ENCODE measurements at regions not wholly inside any gene's neighbourhood (a gene's known extent, or its start where the extent isn't known, plus 50 kb on each side); places are given as distances from the start of the nearest gene placed in this dataset.

- no peak overlapping the region for H3K27ac Mint-ChIP-seq
- Histone ChIP-seq H3K9ac (ENCODE audit: low read length) (no peak overlapping the region), H4K20me1 (ENCODE audit: control insufficient read depth, insufficient read depth, low read length, poor library complexity, severe bottlenecking) (no peaks in the 10 kb centered on the region), H3K4me1 (ENCODE audit: control insufficient read depth in 2 of 2, insufficient read depth in 2 of 2, low read length in 2 of 2) (no peaks in the 10 kb centered on the region), H3K27me3 (replicated peaks in 1 of 4; ENCODE audit: control extremely low read depth in 1 of 4, control insufficient read depth in 3 of 4, insufficient read depth in 4 of 4, low read length in 3 of 4) (no peaks in the 10 kb centered on the region), H3K4me2 (replicated peaks; ENCODE audit: low read depth, low read length, poor library complexity, severe bottlenecking) (no peak overlapping the region), H3K36me3 (replicated peaks in 1 of 2; ENCODE audit: control extremely low read depth in 1 of 2, control insufficient read depth in 1 of 2, extremely low read depth in 1 of 2, insufficient read depth in 2 of 2, low read length in 1 of 2) (no peaks in the 10 kb centered on the region), H3K4me3 (ENCODE audit: control extremely low read depth in 1 of 5, extremely low read depth in 1 of 5, insufficient read depth in 1 of 5, low read depth in 2 of 5, low read length in 4 of 5) (no peak overlapping the region), H3K79me2 (ENCODE audit: control insufficient read depth, insufficient read depth, low read length) (no peaks in the 10 kb centered on the region), H3K27ac (ENCODE audit: low read length in 2 of 2) (no peak overlapping the region), H3K9me3 (ENCODE audit: control extremely low read depth in 1 of 3, control insufficient read depth in 2 of 3, insufficient read depth in 1 of 3, low read length in 2 of 3) (no peaks in the 10 kb centered on the region), H2AFZ (ENCODE audit: insufficient read depth, low read depth, low read length, poor library complexity, severe bottlenecking) (no peak overlapping the region)
- no peaks in the 10 kb centered on the region for H3K9me3 Mint-ChIP-seq (ENCODE audit: insufficient read depth)
- TF ChIP-seq CTCF (IDR thresholded peaks at IDR 0.05) (no peak), EZH2 (IDR thresholded peaks at IDR 0.05; ENCODE audit: borderline replicate concordance, insufficient read depth, low read depth, low read length, poor library complexity, severe bottlenecking) (no peak)
- ChIA-PET CTCF (no interaction called here), POLR2A (no interaction called here)
- WGBS (ENCODE audit: insufficient coverage): 85% methylated on average over 9 of the region's 10 CpGs
- H3K27me3 Mint-ChIP-seq: peaks cover 5% of the 10 kb centered on the region
- ATAC-seq (ENCODE audit: low read depth): no peak
- H3K4me3 Mint-ChIP-seq: no peak overlapping the region
- DNase-seq: no peak
- no peaks in the 10 kb centered on the region for H3K4me1 Mint-ChIP-seq
- intact Hi-C loops (cut with micrococcal nuclease): no loop called here
Observed at GRCh38 chr15:77860071-77860691, 217.3 kb downstream of the TBC1D2B start.

- no peaks in the 10 kb centered on the region for H3K36me3 ChIP-seq (replicated peaks in 1 of 2; ENCODE audit: control extremely low read depth in 1 of 2, control insufficient read depth in 1 of 2, extremely low read depth in 1 of 2, insufficient read depth in 2 of 2, low read length in 1 of 2)
- H3K27ac ChIP-seq (ENCODE audit: low read length in 2 of 2): no peak overlapping the region
- DNase-seq (no peak), ATAC-seq (ENCODE audit: low read depth) (no peak)
- Mint-ChIP-seq H3K4me3 (no peak overlapping the region), H3K4me1 (no peaks in the 10 kb centered on the region), H3K27me3 (peaks cover 5% of the 10 kb centered on the region), H3K9me3 (ENCODE audit: insufficient read depth) (no peaks in the 10 kb centered on the region), H3K27ac (no peak overlapping the region)
- H4K20me1 ChIP-seq (ENCODE audit: control insufficient read depth, insufficient read depth, low read length, poor library complexity, severe bottlenecking): no peaks in the 10 kb centered on the region
- CTCF ChIA-PET: no interaction called here
- WGBS (ENCODE audit: insufficient coverage): 86% methylated on average over 1 of the region's 2 CpGs
- H3K4me2 ChIP-seq (replicated peaks; ENCODE audit: low read depth, low read length, poor library complexity, severe bottlenecking): no peak overlapping the region
- no peaks in the 10 kb centered on the region for H3K79me2 ChIP-seq (ENCODE audit: control insufficient read depth, insufficient read depth, low read length)
- H3K4me3 ChIP-seq (ENCODE audit: control extremely low read depth in 1 of 5, extremely low read depth in 1 of 5, insufficient read depth in 1 of 5, low read depth in 2 of 5, low read length in 4 of 5): no peak overlapping the region
- POLR2A ChIA-PET: no interaction called here
- intact Hi-C loops (cut with micrococcal nuclease): no loop called here
- H3K9ac ChIP-seq (ENCODE audit: low read length): no peak overlapping the region
- no peaks in the 10 kb centered on the region for H3K4me1 ChIP-seq (ENCODE audit: control insufficient read depth in 2 of 2, insufficient read depth in 2 of 2, low read length in 2 of 2)
- H2AFZ ChIP-seq (ENCODE audit: insufficient read depth, low read depth, low read length, poor library complexity, severe bottlenecking): no peak overlapping the region
- TF ChIP-seq CTCF (IDR thresholded peaks at IDR 0.05) (no peak), EZH2 (IDR thresholded peaks at IDR 0.05; ENCODE audit: borderline replicate concordance, insufficient read depth, low read depth, low read length, poor library complexity, severe bottlenecking) (no peak)
- H3K9me3 ChIP-seq (ENCODE audit: control extremely low read depth in 1 of 3, control insufficient read depth in 2 of 3, insufficient read depth in 1 of 3, low read length in 2 of 3): no peaks in the 10 kb centered on the region
- no peaks in the 10 kb centered on the region for H3K27me3 ChIP-seq (replicated peaks in 1 of 4; ENCODE audit: control extremely low read depth in 1 of 4, control insufficient read depth in 3 of 4, insufficient read depth in 4 of 4, low read length in 3 of 4)
Observed at GRCh38 chr15:77859491-77860060, 217.9 kb downstream of the TBC1D2B start.

Measured in B cell (primary cell).